Glutamatergic neuron (in vitro differentiated cells): ENCODE measurements at regions not wholly inside any gene's neighbourhood (a gene's known extent, or its start where the extent isn't known, plus 50 kb on each side); places are given as distances from the start of the nearest gene placed in this dataset.

ENCODE experiments used
- DNase-seq: peaks from one replicate; pipeline ENCODE4 v3.0.0; 2022
- H3K27ac Mint-ChIP-seq: one replicate; pipeline ENCODE4 v1.8.0; 2020; ENCODE audit warnings: mild to moderate bottlenecking, mixed read lengths, inconsistent platforms; ENCODE audit not compliant: unreplicated experiment
- H3K27me3 Mint-ChIP-seq: one replicate; pipeline ENCODE4 v1.8.0; 2020; ENCODE audit warnings: mild to moderate bottlenecking, moderate library complexity, mixed read lengths, inconsistent platforms; ENCODE audit not compliant: unreplicated experiment
- H3K36me3 Mint-ChIP-seq: one replicate; pipeline ENCODE4 v1.8.0; 2020; ENCODE audit warnings: mild to moderate bottlenecking, mixed read lengths, inconsistent platforms; ENCODE audit not compliant: unreplicated experiment
- H3K4me1 Mint-ChIP-seq: one replicate; pipeline ENCODE4 v1.8.0; 2020; ENCODE audit warnings: mild to moderate bottlenecking, low read depth, mixed read lengths, inconsistent platforms; ENCODE audit not compliant: unreplicated experiment
- H3K4me3 Mint-ChIP-seq: one replicate; pipeline ENCODE4 v1.8.0; 2020; ENCODE audit warnings: mild to moderate bottlenecking, mixed read lengths, inconsistent platforms; ENCODE audit not compliant: unreplicated experiment
- H3K9me3 Mint-ChIP-seq: one replicate; pipeline ENCODE4 v1.8.0; 2020; ENCODE audit warnings: mild to moderate bottlenecking, moderate library complexity, mixed read lengths, inconsistent platforms; ENCODE audit not compliant: unreplicated experiment
- CTCF ChIP-seq: fragments of 200-600 bp; sonication (generic); IDR thresholded peaks from one replicate; pipeline ENCODE4 v1.5.0; 2021; ENCODE audit not compliant: partially characterized antibody, unreplicated experiment

- Mint-ChIP-seq H3K27ac (no peak overlapping the region), H3K4me3 (no peak overlapping the region), H3K9me3 (no peaks in the 10 kb centered on the region), H3K36me3 (no peaks in the 10 kb centered on the region), H3K4me1 (peaks cover 10% of the 10 kb centered on the region), H3K27me3 (no peaks in the 10 kb centered on the region)
- no peak for TF ChIP-seq CTCF
- no peak for DNase-seq
Observed at GRCh38 chr13:30051531-30052060, 201.2 kb upstream of the UBL3 start.

DNA sequence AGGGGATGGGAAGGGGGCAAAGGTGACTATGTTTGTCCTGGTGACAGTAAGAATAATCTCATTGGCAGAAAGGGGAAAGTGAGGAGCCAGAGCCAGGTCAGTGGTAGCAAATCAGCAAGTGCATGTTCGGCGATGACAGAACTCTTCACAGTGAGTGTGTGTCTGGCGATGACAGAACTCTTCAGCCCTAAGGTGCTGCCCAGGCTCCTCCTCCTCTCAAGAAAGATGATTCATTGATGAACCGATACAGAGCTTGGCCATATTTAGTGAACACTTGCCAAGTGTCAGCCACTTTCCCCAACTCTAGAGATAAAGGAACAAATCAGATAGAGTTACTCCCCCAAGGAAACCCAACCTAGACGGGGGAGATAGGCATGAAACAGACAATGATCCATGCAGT, 199.3 kb upstream of the UBL3 start:
- H3K36me3 Mint-ChIP-seq = no peaks in the 10 kb centered on the region
- H3K4me3 Mint-ChIP-seq = no peak overlapping the region
- H3K27ac Mint-ChIP-seq = no peak overlapping the region
- no peak for DNase-seq
- H3K27me3 Mint-ChIP-seq = no peaks in the 10 kb centered on the region
- no peak for TF ChIP-seq CTCF
- peaks cover 10% of the 10 kb centered on the region for H3K4me1 Mint-ChIP-seq
- peaks cover 3% of the 10 kb centered on the region for H3K9me3 Mint-ChIP-seq

- peaks cover 3% of the 10 kb centered on the region for H3K36me3 Mint-ChIP-seq
- peaks cover 3% of the 10 kb centered on the region for H3K9me3 Mint-ChIP-seq
- TF ChIP-seq CTCF = no peak
- H3K27me3 Mint-ChIP-seq = no peaks in the 10 kb centered on the region
- H3K27ac Mint-ChIP-seq = no peak overlapping the region
- DNase-seq = no peak
- no peak overlapping the region for H3K4me3 Mint-ChIP-seq
- H3K4me1 Mint-ChIP-seq = peaks cover 4% of the 10 kb centered on the region
Observed at GRCh38 chr13:30047154-30047874, 196.9 kb upstream of the UBL3 start.

DNA sequence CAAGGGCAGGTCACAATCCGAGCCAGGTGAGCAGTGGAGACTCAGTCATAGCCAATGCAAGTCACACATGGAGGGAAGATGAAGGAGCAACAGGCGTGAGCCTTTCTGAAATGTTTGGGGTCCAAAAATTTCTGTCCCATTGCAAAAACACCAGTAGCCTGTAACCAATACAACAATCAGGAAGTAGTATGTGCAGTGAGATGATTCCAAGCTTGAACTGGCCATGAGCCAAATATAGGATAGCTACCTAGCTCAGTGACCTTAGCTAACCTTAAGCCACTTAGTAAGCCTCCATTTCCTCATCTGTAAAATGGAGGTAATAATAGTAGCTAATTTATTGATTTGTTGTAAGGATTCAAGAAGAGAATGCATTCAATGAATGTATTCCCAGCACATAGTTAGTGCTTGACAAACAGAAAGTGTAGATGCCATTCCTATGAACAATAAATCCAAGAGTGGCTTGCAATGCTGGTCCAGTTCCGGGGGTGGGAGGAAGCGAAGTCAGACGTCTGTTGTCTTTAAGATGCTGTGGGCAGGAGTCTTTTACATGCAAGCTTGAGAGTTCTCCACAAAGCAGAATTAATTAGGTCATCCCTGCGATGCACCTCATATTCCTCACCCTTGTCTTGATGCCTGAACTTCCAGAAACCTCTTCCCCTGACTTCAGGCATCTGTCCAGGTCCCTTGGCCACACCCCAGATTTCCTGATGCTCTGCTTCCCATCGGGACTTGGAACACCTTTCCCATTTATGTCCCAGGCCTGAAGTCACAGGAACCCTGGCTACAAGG, 195.7 kb upstream of the UBL3 start:
- peaks cover 3% of the 10 kb centered on the region for H3K9me3 Mint-ChIP-seq
- no peaks in the 10 kb centered on the region for H3K27me3 Mint-ChIP-seq
- H3K36me3 Mint-ChIP-seq = peaks cover 3% of the 10 kb centered on the region
- H3K4me1 Mint-ChIP-seq = no peaks in the 10 kb centered on the region
- no peak overlapping the region for H3K27ac Mint-ChIP-seq
- no peak for DNase-seq
- H3K4me3 Mint-ChIP-seq = no peak overlapping the region
- TF ChIP-seq CTCF = no peak

DNA sequence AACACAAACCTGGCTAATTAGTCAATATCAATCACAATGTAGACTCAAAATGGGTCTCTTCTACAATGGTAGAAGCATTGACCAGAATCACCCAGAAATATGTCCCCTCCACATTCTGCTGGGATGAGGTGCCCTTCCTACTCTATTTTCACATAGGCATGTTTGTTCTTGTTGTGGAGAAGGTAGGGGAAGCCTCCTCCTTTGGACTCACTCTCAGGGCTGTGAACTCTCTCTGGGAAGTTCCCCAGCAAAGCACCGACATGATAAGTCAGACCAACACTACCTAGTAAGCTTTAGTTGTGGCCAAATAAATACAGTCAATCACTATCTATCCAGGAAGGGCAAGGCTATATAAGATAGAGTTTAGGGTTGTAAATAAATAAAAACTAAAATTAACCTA, 194.5 kb upstream of the UBL3 start:
- no peak for DNase-seq
- Mint-ChIP-seq H3K36me3 (peaks cover 3% of the 10 kb centered on the region), H3K27me3 (peaks cover 3% of the 10 kb centered on the region), H3K4me1 (no peaks in the 10 kb centered on the region), H3K4me3 (no peak overlapping the region), H3K27ac (no peak overlapping the region), H3K9me3 (peaks cover 3% of the 10 kb centered on the region)
- TF ChIP-seq CTCF = no peak
